ENCODE measurements at regions not wholly inside any gene's neighbourhood (a gene's known extent, or its start where the extent isn't known, plus 50 kb on each side); places are given as distances from the start of the nearest gene placed in this dataset.

GRCh38 chr2:134139611-134140010 lies 114.3 kb upstream of the MGAT5 start:
- Histone ChIP-seq H3K27ac (ENCODE audit: low read depth, low read length, poor library complexity, severe bottlenecking) (no peak overlapping the region), H3K4me1 (ENCODE audit: insufficient read depth, low read length, poor library complexity, severe bottlenecking) (peaks cover 10% of the 10 kb centered on the region), H3K4me2 (ENCODE audit: low read length) (no peak overlapping the region), H3K79me2 (ENCODE audit: insufficient read depth, low read depth, low read length) (peaks cover 36% of the 10 kb centered on the region; the same call in 1 of the 2 replicates), H3K9me2 (ENCODE audit: insufficient read depth, low read length) (no peaks in the 10 kb centered on the region), H4K20me1 (ENCODE audit: insufficient read depth, low read length) (peaks cover 24% of the 10 kb centered on the region), H2AFZ (ENCODE audit: low read length) (no peak overlapping the region), H3K9me3 (ENCODE audit: low read length) (no peaks in the 10 kb centered on the region), H3K36me3 (ENCODE audit: insufficient read depth, low read length) (0 out of 2 replicates have a peak, but pooled peaks cover 9% of the 10 kb centered on the region), H3K4me3 (ENCODE audit: low read depth, low read length, poor library complexity, severe bottlenecking) (no peak overlapping the region)
- no peak for DNase-seq (ENCODE audit: low spot score)
- intact Hi-C loops (cut with micrococcal nuclease; ENCODE audit: unreplicated experiment): no loop called here
- ChIA-PET CTCF (ENCODE audit: unreplicated experiment) (no interaction called here), POLR2A (no interaction called here)
- BruUV-seq (replicated peaks): no TSS peak
- TF ChIP-seq EZH2phosphoT487 (IDR thresholded peaks at IDR 0.05; ENCODE audit: borderline replicate concordance, low read depth, low read length) (no peak), CTCF (conservative IDR thresholded peaks at IDR 0.05; ENCODE audit: low read length) (no peak)

GRCh38 chr2:134140251-134140661 lies 113.6 kb upstream of the MGAT5 start:
- Histone ChIP-seq H3K4me2 (ENCODE audit: low read length) (no peak overlapping the region), H3K27ac (ENCODE audit: low read depth, low read length, poor library complexity, severe bottlenecking) (no peak overlapping the region), H4K20me1 (ENCODE audit: insufficient read depth, low read length) (peaks cover 18% of the 10 kb centered on the region), H3K9me3 (ENCODE audit: low read length) (no peaks in the 10 kb centered on the region), H3K79me2 (ENCODE audit: insufficient read depth, low read depth, low read length) (peaks cover 30% of the 10 kb centered on the region; the same call in 1 of the 2 replicates), H3K4me3 (ENCODE audit: low read depth, low read length, poor library complexity, severe bottlenecking) (no peak overlapping the region), H3K36me3 (ENCODE audit: insufficient read depth, low read length) (0 out of 2 replicates have a peak, but pooled peaks cover 9% of the 10 kb centered on the region), H3K4me1 (ENCODE audit: insufficient read depth, low read length, poor library complexity, severe bottlenecking) (peaks cover 10% of the 10 kb centered on the region), H2AFZ (ENCODE audit: low read length) (no peak overlapping the region), H3K9me2 (ENCODE audit: insufficient read depth, low read length) (no peaks in the 10 kb centered on the region)
- TF ChIP-seq CTCF (conservative IDR thresholded peaks at IDR 0.05; ENCODE audit: low read length) (no peak), EZH2phosphoT487 (IDR thresholded peaks at IDR 0.05; ENCODE audit: borderline replicate concordance, low read depth, low read length) (no peak)
- intact Hi-C loops (cut with micrococcal nuclease; ENCODE audit: unreplicated experiment): no loop called here
- ChIA-PET CTCF (ENCODE audit: unreplicated experiment) (no interaction called here), POLR2A (no interaction called here)
- DNase-seq (ENCODE audit: low spot score): no peak
- no TSS peak for BruUV-seq (replicated peaks)

- Histone ChIP-seq H3K9me2 (ENCODE audit: insufficient read depth, low read length) (no peaks in the 10 kb centered on the region), H3K9me3 (ENCODE audit: low read length) (no peaks in the 10 kb centered on the region), H3K79me2 (ENCODE audit: insufficient read depth, low read depth, low read length) (peaks cover 28% of the 10 kb centered on the region; the same call in 1 of the 2 replicates), H3K27ac (ENCODE audit: low read depth, low read length, poor library complexity, severe bottlenecking) (no peak overlapping the region), H3K36me3 (ENCODE audit: insufficient read depth, low read length) (0 out of 2 replicates have a peak, but pooled peaks cover 9% of the 10 kb centered on the region), H3K4me1 (ENCODE audit: insufficient read depth, low read length, poor library complexity, severe bottlenecking) (peaks cover 8% of the 10 kb centered on the region), H2AFZ (ENCODE audit: low read length) (no peak overlapping the region), H3K4me2 (ENCODE audit: low read length) (no peak overlapping the region), H3K4me3 (ENCODE audit: low read depth, low read length, poor library complexity, severe bottlenecking) (no peak overlapping the region), H4K20me1 (ENCODE audit: insufficient read depth, low read length) (peaks cover 25% of the 10 kb centered on the region)
- no peak for DNase-seq (ENCODE audit: low spot score)
- ChIA-PET POLR2A (no interaction called here), CTCF (ENCODE audit: unreplicated experiment) (no interaction called here)
- intact Hi-C loops (cut with micrococcal nuclease; ENCODE audit: unreplicated experiment): no loop called here
- no TSS peak for BruUV-seq (replicated peaks)
- TF ChIP-seq CTCF (conservative IDR thresholded peaks at IDR 0.05; ENCODE audit: low read length): no peak
- TF ChIP-seq EZH2phosphoT487 (IDR thresholded peaks at IDR 0.05; ENCODE audit: borderline replicate concordance, low read depth, low read length): no peak
Measured at GRCh38 chr2:134141598-134142340, 112.1 kb upstream of the MGAT5 start.
